HCT116 (cell line): ENCODE measurements at regions not wholly inside any gene's neighbourhood (a gene's known extent, or its start where the extent isn't known, plus 50 kb on each side); places are given as distances from the start of the nearest gene placed in this dataset.
"Not testable (repeated sequence)": the region's sequence is repeated elsewhere in the genome, so short reads cannot be mapped to it uniquely, and the experiment has no call there.

Experiments
- ATAC-seq: fragments of 200-7000 bp; cut with Tn5 transposase; 2 replicates; pipeline ENCODE4 v1.9.1; 2020; ENCODE audit warnings: mild to moderate bottlenecking, moderate library complexity
- BruUV-seq: library from RNA; stranded (reverse); fragments of 400-500 nt; replicated peaks from 2 replicates; lab custom pipeline; 2021; lab: Mats Ljungman, UMichigan
- CTCF ChIA-PET: fragments of 300-600 bp; sonication (Branson Sonifier 250); formaldehyde crosslinking; loops from one replicate; lab custom pipeline; 2021; ENCODE audit warnings: antibody characterized with exemption; lab: Charles Lee
- POLR2A ChIA-PET: fragments of 300-600, 350-600 bp; sonication (Branson Sonifier 250); formaldehyde crosslinking; loops from one replicate; lab custom pipeline; 2021; ENCODE audit warnings: antibody characterized with exemption; lab: Charles Lee
- RAD21 ChIA-PET, 2 experiments: fragments of 300-600 bp; sonication (Branson Sonifier 250); formaldehyde crosslinking; loops; one replicate each; lab custom pipeline; 2023; ENCODE audit warnings: low total read pairs in 2 of 2; ENCODE audit not compliant: uncharacterized antibody in 2 of 2, unreplicated experiment in 2 of 2, low non-redundant PET in 1 of 2; lab: Charles Lee
- DNase-seq: peaks from one replicate; pipeline ENCODE4 v3.0.0-alpha.2; 2010; ENCODE audit warnings: low read depth, low spot score
- H2AFZ ChIP-seq: fragments of 200-600 bp; shearing (Covaris generic), sonication (generic); 2 replicates; pipeline ENCODE4 v1.6.1; 2017; ENCODE audit warnings: low read depth, mixed run types, mixed read lengths, antibody characterized with exemption, low read length; ENCODE audit not compliant: poor library complexity, severe bottlenecking
- H3K27ac ChIP-seq: 2 replicates; pipeline ENCODE4 v1.5.1; 2012; ENCODE audit warnings: low read depth, low read length
- H3K27me3 ChIP-seq: fragments of 200-600 bp; sonication (generic); 2 replicates; pipeline ENCODE4 v1.6.1; 2016; ENCODE audit warnings: mixed run types, low read length, mixed read lengths; ENCODE audit not compliant: insufficient read depth
- H3K36me3 ChIP-seq, 2 experiments: fragments of 200-500 bp in 1 of 2; fragments of 200-600 bp in 1 of 2; sonication (Bioruptor generic) in 1 of 2; sonication (generic) in 1 of 2; 2 replicates each; pipeline versions ENCODE4 v1.5.1 to v1.6.1; 2014 to 2016; ENCODE audit warnings: low read length in 2 of 2, inconsistent platforms in 1 of 2, mixed read lengths in 1 of 2, mixed run types in 1 of 2; ENCODE audit not compliant: insufficient read depth in 2 of 2, control insufficient read depth in 1 of 2
- H3K4me1 ChIP-seq, 2 experiments: fragments of 200-600 bp in 1 of 2; sonication (generic) in 1 of 2; 2 replicates each; pipeline versions ENCODE4 v1.5.1 to v1.6.1; 2012 to 2017; ENCODE audit warnings: low read length in 2 of 2, inconsistent platforms in 1 of 2, mild to moderate bottlenecking in 1 of 2, mixed read lengths in 1 of 2, mixed run types in 1 of 2, moderate library complexity in 1 of 2; ENCODE audit not compliant: insufficient read depth in 2 of 2, control insufficient read depth in 1 of 2
- H3K4me2 ChIP-seq: fragments of 200-600 bp; sonication (generic); 2 replicates; pipeline ENCODE4 v1.6.1; 2017; ENCODE audit warnings: mixed run types, low read length, mixed read lengths
- H3K4me3 ChIP-seq, 2 experiments: fragments of 200-600 bp in 1 of 2; sonication (generic) in 1 of 2; replicated peaks in 1 of 2; 2 replicates each; pipeline ENCODE4 v1.5.1; 2011 to 2016; ENCODE audit warnings: low read length in 2 of 2, control low read depth in 1 of 2, low read depth in 1 of 2, mild to moderate bottlenecking in 1 of 2, mixed read lengths in 1 of 2, mixed run types in 1 of 2
- H3K79me2 ChIP-seq: fragments of 200-600 bp; sonication (generic); 2 replicates; pipeline ENCODE4 v1.6.1; 2017; ENCODE audit warnings: mild to moderate bottlenecking, mixed run types, low read length, moderate library complexity, mixed read lengths; ENCODE audit not compliant: insufficient read depth
- H3K9ac ChIP-seq: fragments of 200-600 bp; sonication (generic); 2 replicates; pipeline ENCODE4 v1.6.1; 2016; ENCODE audit warnings: low read length, mixed read lengths
- H3K9me2 ChIP-seq: fragments of 200-600 bp; sonication (generic), shearing (Covaris generic); 2 replicates; pipeline ENCODE4 v1.6.1; 2017; ENCODE audit warnings: mixed run types, mild to moderate bottlenecking, moderate library complexity; ENCODE audit not compliant: insufficient read depth
- H3K9me3 ChIP-seq, 2 experiments: fragments of 200-500 bp in 1 of 2; fragments of 200-600 bp in 1 of 2; sonication (Bioruptor generic) in 1 of 2; sonication (generic) in 1 of 2; 2 replicates each; pipeline ENCODE4 v1.6.1; 2014 to 2017; ENCODE audit warnings: low read length in 2 of 2, mixed read lengths in 2 of 2, inconsistent platforms in 1 of 2, low read depth in 1 of 2, mild to moderate bottlenecking in 1 of 2, mixed run types in 1 of 2, moderate library complexity in 1 of 2; ENCODE audit not compliant: control insufficient read depth in 1 of 2, insufficient read depth in 1 of 2
- H4K20me1 ChIP-seq: fragments of 200-600 bp; sonication (generic), shearing (Covaris generic); 2 replicates; pipeline ENCODE4 v1.6.1; 2017; ENCODE audit warnings: mixed run types, mild to moderate bottlenecking, moderate library complexity; ENCODE audit not compliant: insufficient read depth
- EZH2phosphoT487 ChIP-seq: fragments of 200-600 bp; IDR thresholded peaks from 2 replicates; pipeline ENCODE4 v1.6.1; 2018; ENCODE audit warnings: antibody characterized with exemption, borderline replicate concordance
- MAX ChIP-seq: IDR thresholded peaks from 2 replicates; pipeline ENCODE4 v1.6.1; 2012
- RAD21 ChIP-seq: IDR thresholded peaks from 2 replicates; pipeline ENCODE4 v1.6.1; 2012; ENCODE audit warnings: low read depth, mild to moderate bottlenecking
- REST ChIP-seq: IDR thresholded peaks from 2 replicates; pipeline ENCODE4 v1.6.1; 2012; ENCODE audit warnings: low read depth
- SRF ChIP-seq: IDR thresholded peaks from 2 replicates; pipeline ENCODE4 v1.6.1; 2012; ENCODE audit warnings: low read depth
- TCF7L2 ChIP-seq: IDR thresholded peaks from 2 replicates; pipeline ENCODE4 v1.7.0; 2011; ENCODE audit warnings: borderline replicate concordance, inconsistent platforms; ENCODE audit not compliant: insufficient read depth, insufficient read length; ENCODE audit errors: extremely low read depth
- YY1 ChIP-seq: IDR thresholded peaks from 2 replicates; pipeline ENCODE4 v1.6.1; 2011; ENCODE audit warnings: low read length, low read depth, moderate library complexity, mild to moderate bottlenecking; ENCODE audit not compliant: insufficient replicate concordance; ENCODE audit errors: extremely low read depth
- intact Hi-C: fragments of 100-400 bp; cut with micrococcal nuclease; formaldehyde crosslinking; loops from 2 replicates; pipeline ENCODE4 v1.10.0; 2022

GRCh38 chr12:23140710-23141109 is 515.7 kb downstream of the ETNK1 start:
- H3K36me3 ChIP-seq, result no peaks in the 10 kb centered on the region
- H3K9me3 ChIP-seq, result peaks cover 0 to 3% of the 10 kb centered on the region in 2 experiments; a peak in 3 of 4 replicates
- ChIA-PET CTCF (no interaction called here), RAD21 (no interaction called here), POLR2A (no interaction called here)
- no peak overlapping the region for H2AFZ ChIP-seq
- no peak overlapping the region for H3K27ac ChIP-seq
- no peak overlapping the region for H3K4me3 ChIP-seq
- ATAC-seq, result no peak
- TF ChIP-seq EZH2phosphoT487, result no peak
- H3K27me3 ChIP-seq, result no peaks in the 10 kb centered on the region
- DNase-seq, result no peak
- no peak overlapping the region for H3K4me2 ChIP-seq
- H3K4me1 ChIP-seq, result no peaks in the 10 kb centered on the region
- H3K79me2 ChIP-seq, result no peaks in the 10 kb centered on the region
- no TSS peak for BruUV-seq
- no peaks in the 10 kb centered on the region for H4K20me1 ChIP-seq
- H3K9ac ChIP-seq, result no peak overlapping the region
- no peaks in the 10 kb centered on the region for H3K9me2 ChIP-seq
- intact Hi-C loops, result no loop called here

GRCh38 chr12:23141335-23141734 is 516.4 kb downstream of the ETNK1 start:
- RAD21 ChIA-PET, result no interaction called here
- intact Hi-C loops, result no loop called here
- Histone ChIP-seq H3K4me1 (no peaks in the 10 kb centered on the region), H3K36me3 (no peaks in the 10 kb centered on the region), H3K4me3 (no peak overlapping the region), H3K9ac (no peak overlapping the region), H3K27me3 (no peaks in the 10 kb centered on the region), H3K79me2 (no peaks in the 10 kb centered on the region), H2AFZ (no peak overlapping the region), H3K9me3 (peaks cover 0 to 3% of the 10 kb centered on the region in 2 experiments; a peak in 3 of 4 replicates), H3K9me2 (no peaks in the 10 kb centered on the region), H4K20me1 (no peaks in the 10 kb centered on the region), H3K4me2 (no peak overlapping the region), H3K27ac (no peak overlapping the region)
- no peak for ATAC-seq
- POLR2A ChIA-PET, result no interaction called here
- TF ChIP-seq RAD21 (no peak), SRF (no peak), REST (no peak), TCF7L2 (no peak), MAX (no peak), YY1 (no peak)
- DNase-seq, result no peak
- CTCF ChIA-PET, result no interaction called here
- no TSS peak for BruUV-seq

- H3K9me3 ChIP-seq, H3K27me3 ChIP-seq, H3K9me2 ChIP-seq, RAD21 ChIA-PET, CTCF ChIA-PET, POLR2A ChIA-PET, H3K79me2 ChIP-seq, H3K4me1 ChIP-seq, H2AFZ ChIP-seq, BruUV-seq, H3K4me2 ChIP-seq, intact Hi-C loops, H4K20me1 ChIP-seq, H3K9ac ChIP-seq, H3K4me3 ChIP-seq, ATAC-seq, DNase-seq, H3K27ac ChIP-seq, H3K36me3 ChIP-seq: not testable (repeated sequence)
These were observed 521.1 kb downstream of the ETNK1 start for GRCh38 chr12:23146070-23146469.
